SKM-1 (cell line): ENCODE measurements at regions not wholly inside any gene's neighbourhood (a gene's known extent, or its start where the extent isn't known, plus 50 kb on each side); places are given as distances from the start of the nearest gene placed in this dataset.

ENCODE experiments used
- DNase-seq: peaks from one replicate; lab custom pipeline; 2025; ENCODE audit not compliant: unreplicated experiment; lab: John Stamatoyannopoulos, UW

GRCh38 chr1:112196731-112197130 lies 199.3 kb upstream of the CTTNBP2NL start:
- no peak for DNase-seq

GRCh38 chr1:112209493-112209892 lies 186.5 kb upstream of the CTTNBP2NL start:
- no peak for DNase-seq

GRCh38 chr1:112219267-112219666 lies 176.7 kb upstream of the CTTNBP2NL start:
- no peak for DNase-seq

- DNase-seq = no peak
These were observed 165.8 kb upstream of the CTTNBP2NL start for GRCh38 chr1:112230232-112230631.

- DNase-seq = no peak
These were observed 164.7 kb upstream of the CTTNBP2NL start for GRCh38 chr1:112231331-112231730.

GRCh38 chr1:112232848-112233247 lies 163.2 kb upstream of the CTTNBP2NL start:
- DNase-seq = no peak

- no peak for DNase-seq
These were observed 161.3 kb upstream of the CTTNBP2NL start for GRCh38 chr1:112234710-112235109.

- DNase-seq = no peak
These were observed 157.9 kb upstream of the CTTNBP2NL start for GRCh38 chr1:112237983-112238545.

GRCh38 chr1:112239683-112240330 lies 156.2 kb upstream of the CTTNBP2NL start:
- no peak for DNase-seq

GRCh38 chr1:112242470-112242869 lies 153.5 kb upstream of the CTTNBP2NL start:
- DNase-seq = no peak

GRCh38 chr1:112244131-112244530 lies 151.9 kb upstream of the CTTNBP2NL start:
- DNase-seq = no peak

GRCh38 chr1:112245114-112245513 lies 150.9 kb upstream of the CTTNBP2NL start:
- DNase-seq = no peak

- DNase-seq = no peak
These were observed 148.9 kb upstream of the CTTNBP2NL start for GRCh38 chr1:112247036-112247597.

- DNase-seq = no peak
These were observed 148.1 kb upstream of the CTTNBP2NL start for GRCh38 chr1:112247961-112248360.

GRCh38 chr1:112250892-112251291 lies 145.1 kb upstream of the CTTNBP2NL start:
- DNase-seq = no peak

- no peak for DNase-seq
These were observed 144.1 kb upstream of the CTTNBP2NL start for GRCh38 chr1:112251766-112252506.

GRCh38 chr1:112253366-112253765 lies 142.6 kb upstream of the CTTNBP2NL start:
- DNase-seq = no peak

- DNase-seq = no peak
These were observed 140.9 kb upstream of the CTTNBP2NL start for GRCh38 chr1:112255080-112255479.

- DNase-seq = no peak
These were observed 139.6 kb upstream of the CTTNBP2NL start for GRCh38 chr1:112256411-112256810.

- no peak for DNase-seq
These were observed 138.8 kb upstream of the CTTNBP2NL start for GRCh38 chr1:112257043-112257835.

GRCh38 chr1:112260699-112261098 lies 135.3 kb upstream of the CTTNBP2NL start:
- no peak for DNase-seq
